Muscle layer of colon (tissue), 2 donors: ENCODE measurements at regions not wholly inside any gene's neighbourhood (a gene's known extent, or its start where the extent isn't known, plus 50 kb on each side); places are given as distances from the start of the nearest gene placed in this dataset.
"Not testable (repeated sequence)": the region's sequence is repeated elsewhere in the genome, so short reads cannot be mapped to it uniquely, and the experiment has no call there.

Experiments used
- H3K27ac ChIP-seq: one replicate; pipeline ENCODE4 v1.7.0; 2013; ENCODE audit warnings: low read depth, mild to moderate bottlenecking, low read length, moderate library complexity
- H3K27me3 ChIP-seq, 2 donors: one replicate each; pipeline ENCODE4 v1.7.0; 2013; ENCODE audit warnings: low read length in 2 of 2, mild to moderate bottlenecking in 2 of 2; ENCODE audit not compliant: insufficient read depth in 2 of 2, control insufficient read depth in 1 of 2
- H3K36me3 ChIP-seq: one replicate; pipeline ENCODE4 v1.7.0; 2013; ENCODE audit warnings: mild to moderate bottlenecking, low read length; ENCODE audit not compliant: insufficient read depth
- H3K4me1 ChIP-seq: one replicate; pipeline ENCODE4 v1.7.0; 2013; ENCODE audit warnings: mild to moderate bottlenecking, low read length; ENCODE audit not compliant: insufficient read depth
- H3K4me3 ChIP-seq, 2 donors: one replicate each; pipeline ENCODE4 v1.7.0; 2013; ENCODE audit warnings: low read length in 2 of 2, low read depth in 1 of 2, mild to moderate bottlenecking in 1 of 2, moderate library complexity in 1 of 2
- H3K9ac ChIP-seq: one replicate; pipeline ENCODE4 v1.7.0; 2013; ENCODE audit warnings: low read length
- H3K9me3 ChIP-seq: one replicate; pipeline ENCODE4 v1.7.0; 2013; ENCODE audit warnings: mild to moderate bottlenecking, low read length
- donor health status: abdominal sarcoma.
- donor health status: Adenocarcinoma of cecum.

GRCh38 chr14:105878125-105878524, 351.7 kb downstream of the TMEM121 start:
- no peak overlapping the region for H3K27ac ChIP-seq
- no peak overlapping the region for H3K9ac ChIP-seq
- no peak overlapping the region for H3K4me3 ChIP-seq
- H3K27me3 ChIP-seq, result no peaks in the 10 kb centered on the region
- H3K4me1 ChIP-seq, result no peaks in the 10 kb centered on the region
- no peaks in the 10 kb centered on the region for H3K9me3 ChIP-seq
- no peaks in the 10 kb centered on the region for H3K36me3 ChIP-seq

- Histone ChIP-seq H3K9me3 (no peaks in the 10 kb centered on the region), H3K27me3 (no peaks in the 10 kb centered on the region)
Measured at GRCh38 chr14:105878554-105878953, 352.2 kb downstream of the TMEM121 start.

GRCh38 chr14:105879503-105879866, 353.1 kb downstream of the TMEM121 start:
- no peaks in the 10 kb centered on the region for H3K9me3 ChIP-seq
- H3K4me3 ChIP-seq, result no peak overlapping the region
- no peak overlapping the region for H3K27ac ChIP-seq
- H3K4me1 ChIP-seq, result no peaks in the 10 kb centered on the region
- H3K27me3 ChIP-seq, result no peaks in the 10 kb centered on the region
- no peak overlapping the region for H3K9ac ChIP-seq
- no peaks in the 10 kb centered on the region for H3K36me3 ChIP-seq

More at GRCh38 chr14:105878554-105878953, 352.2 kb downstream of the TMEM121 start:
- no peak overlapping the region for H3K9ac ChIP-seq
- H3K4me3 ChIP-seq, result no peak overlapping the region
- no peaks in the 10 kb centered on the region for H3K36me3 ChIP-seq
- H3K27ac ChIP-seq, result no peak overlapping the region
- H3K4me1 ChIP-seq, result no peaks in the 10 kb centered on the region

GRCh38 chr14:105879867-105880561, 353.6 kb downstream of the TMEM121 start:
- no peaks in the 10 kb centered on the region for H3K27me3 ChIP-seq
- H3K9me3 ChIP-seq, result no peaks in the 10 kb centered on the region
- no peaks in the 10 kb centered on the region for H3K36me3 ChIP-seq
- H3K4me1 ChIP-seq, result no peaks in the 10 kb centered on the region
- no peak overlapping the region for H3K4me3 ChIP-seq
- H3K9ac ChIP-seq, result no peak overlapping the region
- no peak overlapping the region for H3K27ac ChIP-seq

GRCh38 chr14:105880616-105881015, 354.2 kb downstream of the TMEM121 start:
- Histone ChIP-seq H3K9ac (no peak overlapping the region), H3K27ac (no peak overlapping the region), H3K4me1 (no peaks in the 10 kb centered on the region), H3K4me3 (no peak overlapping the region), H3K27me3 (no peaks in the 10 kb centered on the region), H3K36me3 (no peaks in the 10 kb centered on the region), H3K9me3 (no peaks in the 10 kb centered on the region)

GRCh38 chr14:105881021-105881930, 354.9 kb downstream of the TMEM121 start:
- Histone ChIP-seq H3K4me1 (no peaks in the 10 kb centered on the region), H3K9ac (no peak overlapping the region), H3K27ac (no peak overlapping the region), H3K9me3 (no peaks in the 10 kb centered on the region), H3K36me3 (no peaks in the 10 kb centered on the region), H3K4me3 (no peak overlapping the region), H3K27me3 (no peaks in the 10 kb centered on the region)

- H3K4me1 ChIP-seq, H3K27ac ChIP-seq, H3K27me3 ChIP-seq, H3K4me3 ChIP-seq, H3K36me3 ChIP-seq, H3K9ac ChIP-seq, H3K9me3 ChIP-seq: not testable (repeated sequence)
Measured at GRCh38 chr14:105882011-105882410, 355.6 kb downstream of the TMEM121 start.

GRCh38 chr14:105882626-105883025, 356.2 kb downstream of the TMEM121 start:
- Histone ChIP-seq H3K27me3 (no peaks in the 10 kb centered on the region), H3K9me3 (no peaks in the 10 kb centered on the region), H3K36me3 (no peaks in the 10 kb centered on the region), H3K4me1 (no peaks in the 10 kb centered on the region), H3K27ac (no peak overlapping the region), H3K4me3 (no peak overlapping the region), H3K9ac (no peak overlapping the region)

- H3K9me3 ChIP-seq, result no peaks in the 10 kb centered on the region
- H3K4me1 ChIP-seq, result no peaks in the 10 kb centered on the region
- no peak overlapping the region for H3K4me3 ChIP-seq
- no peak overlapping the region for H3K9ac ChIP-seq
- H3K27me3 ChIP-seq, result no peaks in the 10 kb centered on the region
- H3K36me3 ChIP-seq, result no peaks in the 10 kb centered on the region
- H3K27ac ChIP-seq, result no peak overlapping the region
Measured at GRCh38 chr14:105883066-105884005, 357.0 kb downstream of the TMEM121 start.

- H3K9ac ChIP-seq, H3K4me1 ChIP-seq, H3K27me3 ChIP-seq, H3K27ac ChIP-seq, H3K9me3 ChIP-seq, H3K4me3 ChIP-seq, H3K36me3 ChIP-seq: not testable (repeated sequence)
Measured at GRCh38 chr14:105884192-105884807, 357.9 kb downstream of the TMEM121 start.

GRCh38 chr14:105884808-105885281, 358.5 kb downstream of the TMEM121 start:
- H3K27ac ChIP-seq, result no peak overlapping the region
- no peaks in the 10 kb centered on the region for H3K36me3 ChIP-seq
- no peaks in the 10 kb centered on the region for H3K4me1 ChIP-seq
- no peaks in the 10 kb centered on the region for H3K27me3 ChIP-seq
- no peak overlapping the region for H3K4me3 ChIP-seq
- H3K9ac ChIP-seq, result no peak overlapping the region
- H3K9me3 ChIP-seq, result no peaks in the 10 kb centered on the region
